Gastrocnemius medialis (tissue), 4 donors: ENCODE measurements at regions not wholly inside any gene's neighbourhood (a gene's known extent, or its start where the extent isn't known, plus 50 kb on each side); places are given as distances from the start of the nearest gene placed in this dataset.

Experiments
- ATAC-seq, 2 donors: fragments of 150-250 bp; one replicate each; pipeline ENCODE4 v1.9.1; 2016
- DNase-seq, 2 donors: peaks; one replicate each; pipeline ENCODE4 v3.0.0-alpha.2; 2019
- H3K27ac ChIP-seq, 4 donors: fragments of 200-600 bp; sonication (generic); 1 replicate in 1 of 4; 2 replicates in 3 of 4; pipeline ENCODE4 v1.5.1; 2016 to 2018; ENCODE audit warnings: mild to moderate bottlenecking in 2 of 4, moderate library complexity in 1 of 4
- H3K27me3 ChIP-seq, 3 donors: fragments of 200-600 bp; sonication (generic) in 2 of 3; 1 replicate in 1 of 3; 2 replicates in 2 of 3; pipeline versions ENCODE4 v1.5.1 to v1.6.0; 2016 to 2019; ENCODE audit warnings: mild to moderate bottlenecking in 1 of 3, moderate library complexity in 1 of 3
- H3K36me3 ChIP-seq, 2 donors: fragments of 200-600 bp; sonication (generic) in 1 of 2; one replicate each; pipeline ENCODE4 v1.5.1; 2017 to 2018
- H3K4me1 ChIP-seq, 2 donors: fragments of 200-600 bp; sonication (generic) in 1 of 2; one replicate each; pipeline ENCODE4 v1.5.1; 2016 to 2017; ENCODE audit warnings: mild to moderate bottlenecking in 2 of 2
- H3K4me3 ChIP-seq, 4 donors: fragments of 200-600 bp; sonication (generic) in 3 of 4; 1 replicate in 1 of 4; 2 replicates in 3 of 4; pipeline ENCODE4 v1.5.1; 2016 to 2019; ENCODE audit warnings: mild to moderate bottlenecking in 2 of 4
- H3K9me3 ChIP-seq, 3 donors: fragments of 200-600 bp; sonication (generic) in 2 of 3; 1 replicate in 1 of 3; 2 replicates in 2 of 3; pipeline ENCODE4 v1.5.1; 2016 to 2019
- POLR2A ChIP-seq, 2 donors: fragments of 450-650 bp; IDR thresholded peaks; one replicate each; pipeline ENCODE4 v1.6.1; 2017; ENCODE audit warnings: antibody characterized with exemption in 2 of 2, mild to moderate bottlenecking in 2 of 2, moderate library complexity in 2 of 2
- in situ Hi-C, 4 donors: fragments of 200-750 bp; cut with MboI; loops; one replicate each; pipeline versions ENCODE4 v1.15.0 to v1.8.0; 2017; ENCODE audit warnings: low sequenced_read_pairs in 4 of 4
- intact Hi-C: fragments of 100-400 bp; cut with DNase I; formaldehyde crosslinking; loops from one replicate; pipeline ENCODE4 v1.15.1; 2023; ENCODE audit warnings: low total_unique reads
- TF ChIP-seq, protein P1 (sequence below), 5 experiments: fragments of 450-650 bp in 3 of 5; fragments of 200-600 bp in 2 of 5; sonication (generic) in 2 of 5; IDR thresholded peaks in 4 of 5; conservative IDR thresholded peaks in 1 of 5; 1 replicate in 4 of 5; 2 replicates in 1 of 5; pipeline ENCODE4 v1.5.1; 2016 to 2019; ENCODE audit warnings: antibody characterized with exemption in 5 of 5, mild to moderate bottlenecking in 3 of 5, moderate library complexity in 3 of 5

DNA sequence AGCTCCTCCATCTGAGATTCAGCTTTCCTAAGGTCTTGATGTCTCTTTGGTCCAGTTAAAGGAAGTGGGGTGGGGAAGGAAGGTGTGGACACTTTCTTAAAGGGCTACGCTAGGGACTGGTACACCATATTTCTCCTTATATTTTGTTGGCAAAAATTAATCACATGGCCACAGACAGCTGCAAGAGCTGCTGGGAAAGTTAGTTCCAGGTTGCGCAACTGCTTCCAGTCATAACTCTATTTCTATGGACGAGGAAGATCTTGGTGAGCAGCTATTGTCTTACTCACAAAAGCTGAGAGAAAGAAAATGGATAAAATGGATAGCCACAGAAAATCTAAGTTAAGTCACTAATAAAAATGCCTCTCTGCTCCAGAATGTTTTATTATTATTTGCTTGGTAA is 60.7 kb upstream of the PPM1B start:
- no peak for TF ChIP-seq POLR2A (IDR thresholded peaks at IDR 0.05)
- TF ChIP-seq, protein P1, sequence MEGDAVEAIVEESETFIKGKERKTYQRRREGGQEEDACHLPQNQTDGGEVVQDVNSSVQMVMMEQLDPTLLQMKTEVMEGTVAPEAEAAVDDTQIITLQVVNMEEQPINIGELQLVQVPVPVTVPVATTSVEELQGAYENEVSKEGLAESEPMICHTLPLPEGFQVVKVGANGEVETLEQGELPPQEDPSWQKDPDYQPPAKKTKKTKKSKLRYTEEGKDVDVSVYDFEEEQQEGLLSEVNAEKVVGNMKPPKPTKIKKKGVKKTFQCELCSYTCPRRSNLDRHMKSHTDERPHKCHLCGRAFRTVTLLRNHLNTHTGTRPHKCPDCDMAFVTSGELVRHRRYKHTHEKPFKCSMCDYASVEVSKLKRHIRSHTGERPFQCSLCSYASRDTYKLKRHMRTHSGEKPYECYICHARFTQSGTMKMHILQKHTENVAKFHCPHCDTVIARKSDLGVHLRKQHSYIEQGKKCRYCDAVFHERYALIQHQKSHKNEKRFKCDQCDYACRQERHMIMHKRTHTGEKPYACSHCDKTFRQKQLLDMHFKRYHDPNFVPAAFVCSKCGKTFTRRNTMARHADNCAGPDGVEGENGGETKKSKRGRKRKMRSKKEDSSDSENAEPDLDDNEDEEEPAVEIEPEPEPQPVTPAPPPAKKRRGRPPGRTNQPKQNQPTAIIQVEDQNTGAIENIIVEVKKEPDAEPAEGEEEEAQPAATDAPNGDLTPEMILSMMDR (IDR thresholded peaks at IDR 0.05 in 4 of 5, conservative IDR thresholded peaks at IDR 0.05 in 1 of 5), result no peak
- DNase-seq (no peak), ATAC-seq (no peak)
- no peak overlapping the region for H3K4me3 ChIP-seq
- H3K9me3 ChIP-seq, result no peaks in the 10 kb centered on the region
- no peaks in the 10 kb centered on the region for H3K36me3 ChIP-seq
- intact Hi-C loops (no loop called here), in situ Hi-C loops (no loop called here)
- no peak overlapping the region for H3K27ac ChIP-seq
- H3K27me3 ChIP-seq, result no peaks in the 10 kb centered on the region
- H3K4me1 ChIP-seq, result peaks cover 10 to 11% of the 10 kb centered on the region in 2 donors

DNA sequence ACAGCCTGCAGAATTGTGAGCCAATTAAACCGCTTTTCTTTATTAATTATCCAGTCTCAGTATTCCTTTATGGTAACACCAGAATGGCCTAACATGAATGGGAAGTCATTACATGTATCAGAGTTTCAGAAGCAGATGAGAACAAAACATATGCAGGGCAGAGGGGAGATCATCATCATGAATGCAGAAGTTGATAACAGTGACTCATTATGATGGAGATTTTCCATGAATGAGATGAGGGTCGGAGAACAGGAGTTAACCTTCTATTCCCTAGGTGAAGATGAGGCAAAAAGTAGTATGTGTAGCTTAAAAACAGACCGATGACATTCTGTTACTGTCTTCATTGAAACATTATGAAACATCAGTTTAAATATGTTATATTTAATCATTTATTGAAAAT is 59.5 kb upstream of the PPM1B start:
- no peak for DNase-seq
- Histone ChIP-seq H3K27me3 (no peaks in the 10 kb centered on the region), H3K4me3 (no peak overlapping the region), H3K27ac (no peak overlapping the region), H3K4me1 (no peaks in the 10 kb centered on the region), H3K9me3 (no peaks in the 10 kb centered on the region), H3K36me3 (no peaks in the 10 kb centered on the region)
- no peak for ATAC-seq
- intact Hi-C loops, result no loop called here
- TF ChIP-seq, protein P1 (IDR thresholded peaks at IDR 0.05 in 4 of 5, conservative IDR thresholded peaks at IDR 0.05 in 1 of 5), result no peak
- no peak for TF ChIP-seq POLR2A (IDR thresholded peaks at IDR 0.05)
- in situ Hi-C loops, result no loop called here

DNA sequence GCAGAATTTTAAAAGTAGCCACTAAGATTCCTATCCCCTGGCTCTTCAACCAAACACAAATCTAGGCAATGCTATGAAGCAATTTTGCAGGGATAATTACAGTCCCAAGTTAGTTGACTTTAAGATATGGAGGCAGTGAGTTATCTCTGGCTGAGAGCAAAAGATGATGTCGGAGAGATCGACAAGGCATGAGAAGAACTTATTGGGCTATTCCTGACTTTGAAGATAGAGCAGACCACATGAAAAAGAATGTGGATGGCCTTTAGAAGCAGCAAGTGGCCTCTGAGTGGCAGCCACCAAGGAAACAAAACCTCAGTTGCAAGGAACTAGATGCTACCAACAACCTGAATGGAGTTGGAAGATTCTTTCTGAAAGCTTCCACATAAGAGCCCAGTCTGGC is 58.2 kb upstream of the PPM1B start:
- intact Hi-C loops, result no loop called here
- no peaks in the 10 kb centered on the region for H3K9me3 ChIP-seq
- ATAC-seq, result no peak
- H3K4me1 ChIP-seq, result no peaks in the 10 kb centered on the region
- H3K36me3 ChIP-seq, result no peaks in the 10 kb centered on the region
- in situ Hi-C loops, result no loop called here
- no peak overlapping the region for H3K27ac ChIP-seq
- TF ChIP-seq, protein P1 (IDR thresholded peaks at IDR 0.05 in 4 of 5, conservative IDR thresholded peaks at IDR 0.05 in 1 of 5), result no peak
- no peak for TF ChIP-seq POLR2A (IDR thresholded peaks at IDR 0.05)
- DNase-seq, result no peak
- no peaks in the 10 kb centered on the region for H3K27me3 ChIP-seq
- H3K4me3 ChIP-seq, result no peak overlapping the region

DNA sequence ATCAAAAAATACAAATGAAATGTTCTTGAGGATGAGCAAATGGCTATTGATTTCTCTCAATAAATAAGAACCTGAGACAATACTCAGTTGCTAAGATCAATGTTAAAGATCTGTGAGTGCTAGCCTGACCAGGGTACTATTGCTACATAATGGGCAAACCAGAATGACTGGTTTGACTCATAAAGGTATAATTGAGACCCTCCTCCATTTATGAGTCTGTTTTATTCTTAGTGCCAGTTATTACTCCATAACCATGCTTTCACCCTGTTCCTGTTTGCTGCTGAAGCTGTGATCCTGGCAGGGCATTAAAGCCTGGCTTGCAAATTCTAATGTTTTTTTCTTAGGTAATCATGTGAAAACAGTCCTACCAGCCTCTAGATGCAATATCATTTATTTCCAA is 56.6 kb upstream of the PPM1B start:
- Histone ChIP-seq H3K27ac (no peak overlapping the region), H3K9me3 (no peaks in the 10 kb centered on the region), H3K27me3 (no peaks in the 10 kb centered on the region), H3K36me3 (no peaks in the 10 kb centered on the region), H3K4me3 (no peak overlapping the region), H3K4me1 (no peaks in the 10 kb centered on the region)
- no peak for ATAC-seq
- intact Hi-C loops, result no loop called here
- no peak for DNase-seq
- in situ Hi-C loops, result no loop called here
- TF ChIP-seq, protein P1 (IDR thresholded peaks at IDR 0.05 in 4 of 5, conservative IDR thresholded peaks at IDR 0.05 in 1 of 5), result no peak
- no peak for TF ChIP-seq POLR2A (IDR thresholded peaks at IDR 0.05)

DNA sequence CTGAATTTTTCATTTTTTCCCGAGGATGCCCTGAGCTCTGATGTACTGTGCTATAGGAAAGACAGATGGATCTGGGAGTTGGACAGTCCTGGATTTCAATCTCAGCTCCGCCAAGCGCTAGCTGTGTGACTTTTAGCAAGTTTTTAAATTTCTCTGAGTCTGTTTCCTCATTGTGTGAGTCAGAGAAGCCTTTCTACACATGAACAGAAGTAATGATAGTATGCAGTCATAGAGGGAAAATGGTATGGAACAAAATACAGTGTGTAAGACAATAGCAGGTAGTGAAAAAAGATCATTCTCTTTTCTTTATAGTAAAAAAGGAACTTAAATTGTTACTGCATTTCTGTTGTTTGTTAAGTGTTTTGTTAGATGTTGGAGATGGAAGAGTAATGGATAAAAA is 52.4 kb upstream of the PPM1B start:
- no peaks in the 10 kb centered on the region for H3K4me1 ChIP-seq
- H3K27me3 ChIP-seq, result no peaks in the 10 kb centered on the region
- intact Hi-C loops (no loop called here), in situ Hi-C loops (no loop called here)
- no peak for ATAC-seq
- H3K9me3 ChIP-seq, result no peaks in the 10 kb centered on the region
- no peaks in the 10 kb centered on the region for H3K36me3 ChIP-seq
- H3K27ac ChIP-seq, result no peak overlapping the region
- no peak overlapping the region for H3K4me3 ChIP-seq
- no peak for DNase-seq
- TF ChIP-seq POLR2A (IDR thresholded peaks at IDR 0.05), result no peak
- TF ChIP-seq, protein P1 (IDR thresholded peaks at IDR 0.05 in 4 of 5, conservative IDR thresholded peaks at IDR 0.05 in 1 of 5), result no peak
